WTC11 (cell line): ENCODE measurements at regions not wholly inside any gene's neighbourhood (a gene's known extent, or its start where the extent isn't known, plus 50 kb on each side); places are given as distances from the start of the nearest gene placed in this dataset.

ENCODE experiments used
- ETV6 ChIP-seq: sonication (generic); formaldehyde crosslinking; IDR thresholded peaks from 2 replicates; pipeline ENCODE4 v1.8.1; 2022; ENCODE audit warnings: mild to moderate bottlenecking, missing genetic modification reagents
- MAX ChIP-seq: sonication (generic); formaldehyde crosslinking; IDR thresholded peaks from 2 replicates; pipeline ENCODE4 v1.8.0; 2022; ENCODE audit warnings: mild to moderate bottlenecking, missing genetic modification reagents
- NFATC4 ChIP-seq: fragments of 250-450 bp; sonication (Bioruptor Pico); IDR thresholded peaks from 2 replicates; pipeline ENCODE4 v1.9.0; 2021; ENCODE audit warnings: mild to moderate bottlenecking
- NFE2L1 ChIP-seq: sonication (generic); formaldehyde crosslinking; IDR thresholded peaks from 2 replicates; pipeline ENCODE4 v1.8.1; 2023; ENCODE audit warnings: missing genetic modification reagents

GRCh38 chr10:62669341-62669740 lies 135.2 kb upstream of the ADO start:
- no peak for TF ChIP-seq NFATC4 (CRISPR knock-in tag)
- TF ChIP-seq NFE2L1: no peak
- no peak for TF ChIP-seq ETV6 (CRISPR knock-in tag)
- no peak for TF ChIP-seq MAX (CRISPR knock-in tag)
